ENCODE measurements at regions not wholly inside any gene's neighbourhood (a gene's known extent, or its start where the extent isn't known, plus 50 kb on each side); places are given as distances from the start of the nearest gene placed in this dataset.

DNA sequence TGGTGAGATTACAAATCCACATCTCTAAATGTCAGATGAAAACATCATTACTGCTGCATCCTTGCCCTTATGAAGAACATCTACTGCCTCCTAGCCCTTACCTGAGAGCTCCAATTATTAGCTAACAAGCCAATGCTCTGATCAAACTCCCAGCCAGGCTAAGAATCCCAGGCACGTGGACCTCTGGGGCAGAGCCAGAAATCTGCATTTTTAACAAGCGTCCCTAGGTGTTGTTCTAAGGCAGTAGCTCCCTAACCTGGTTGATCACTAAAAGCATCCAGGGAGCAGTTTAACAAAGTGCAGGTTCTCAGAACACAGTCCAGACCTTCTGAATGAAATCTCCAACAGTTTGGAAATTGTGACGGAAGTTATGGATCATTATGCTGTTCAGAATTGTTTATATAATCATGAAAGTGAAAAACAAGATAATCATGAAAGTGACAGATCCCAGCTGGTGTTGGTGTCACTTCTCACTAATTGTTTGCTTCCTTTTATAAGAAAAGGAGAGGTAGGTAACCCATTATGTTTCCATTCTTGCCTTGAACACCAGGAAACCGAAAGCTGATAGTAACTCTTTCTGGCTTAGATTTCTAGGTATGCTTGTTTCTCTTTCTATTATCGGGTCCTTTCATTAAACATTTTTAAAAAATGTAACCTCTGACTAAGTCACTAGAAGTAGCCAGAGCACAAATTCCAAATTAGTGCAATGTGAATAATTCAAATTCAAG is 216.5 kb upstream of the NR4A3 start:
- H3K4me1 ChIP-seq = no peaks in the 10 kb centered on the region
- H3K9me3 ChIP-seq = no peaks in the 10 kb centered on the region
- TF ChIP-seq, protein P1, sequence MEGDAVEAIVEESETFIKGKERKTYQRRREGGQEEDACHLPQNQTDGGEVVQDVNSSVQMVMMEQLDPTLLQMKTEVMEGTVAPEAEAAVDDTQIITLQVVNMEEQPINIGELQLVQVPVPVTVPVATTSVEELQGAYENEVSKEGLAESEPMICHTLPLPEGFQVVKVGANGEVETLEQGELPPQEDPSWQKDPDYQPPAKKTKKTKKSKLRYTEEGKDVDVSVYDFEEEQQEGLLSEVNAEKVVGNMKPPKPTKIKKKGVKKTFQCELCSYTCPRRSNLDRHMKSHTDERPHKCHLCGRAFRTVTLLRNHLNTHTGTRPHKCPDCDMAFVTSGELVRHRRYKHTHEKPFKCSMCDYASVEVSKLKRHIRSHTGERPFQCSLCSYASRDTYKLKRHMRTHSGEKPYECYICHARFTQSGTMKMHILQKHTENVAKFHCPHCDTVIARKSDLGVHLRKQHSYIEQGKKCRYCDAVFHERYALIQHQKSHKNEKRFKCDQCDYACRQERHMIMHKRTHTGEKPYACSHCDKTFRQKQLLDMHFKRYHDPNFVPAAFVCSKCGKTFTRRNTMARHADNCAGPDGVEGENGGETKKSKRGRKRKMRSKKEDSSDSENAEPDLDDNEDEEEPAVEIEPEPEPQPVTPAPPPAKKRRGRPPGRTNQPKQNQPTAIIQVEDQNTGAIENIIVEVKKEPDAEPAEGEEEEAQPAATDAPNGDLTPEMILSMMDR (IDR thresholded peaks at IDR 0.05) = no peak
- no peak for TF ChIP-seq POLR2A (IDR thresholded peaks at IDR 0.05)
- H3K27ac ChIP-seq = no peak overlapping the region
- H3K4me3 ChIP-seq = no peak overlapping the region
- H3K27me3 ChIP-seq = no peaks in the 10 kb centered on the region
- no peaks in the 10 kb centered on the region for H3K36me3 ChIP-seq
- no peak for DNase-seq

- TF ChIP-seq POLR2A (IDR thresholded peaks at IDR 0.05) = no peak
- TF ChIP-seq, protein P1 (IDR thresholded peaks at IDR 0.05) = no peak
- Histone ChIP-seq H3K27me3 (no peaks in the 10 kb centered on the region), H3K9me3 (no peaks in the 10 kb centered on the region), H3K27ac (no peak overlapping the region), H3K36me3 (no peaks in the 10 kb centered on the region), H3K4me3 (no peak overlapping the region), H3K4me1 (no peaks in the 10 kb centered on the region)
- DNase-seq = no peak
These were observed 215.4 kb upstream of the NR4A3 start for GRCh38 chr9:99606296-99606695.

DNA sequence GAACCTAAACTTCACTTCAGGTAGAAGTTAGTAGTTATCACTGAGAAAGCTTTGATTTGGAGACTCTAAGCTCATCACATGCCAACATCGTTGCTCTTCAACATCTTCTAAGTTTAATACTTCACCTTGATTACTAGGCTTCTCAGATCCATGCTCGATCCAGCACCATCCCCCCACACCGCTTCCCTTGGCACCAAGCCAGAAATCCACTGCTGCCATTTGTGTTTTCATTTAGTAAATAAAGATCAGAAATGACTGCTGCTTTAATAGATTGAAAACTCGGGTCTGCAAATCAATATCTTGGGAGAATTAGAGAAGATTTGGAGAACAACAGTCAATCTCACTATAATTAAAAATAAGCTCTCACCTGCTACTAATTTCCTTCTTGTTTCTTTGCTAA is 214.7 kb upstream of the NR4A3 start:
- H3K36me3 ChIP-seq = no peaks in the 10 kb centered on the region
- H3K4me1 ChIP-seq = no peaks in the 10 kb centered on the region
- no peak overlapping the region for H3K27ac ChIP-seq
- DNase-seq = no peak
- no peaks in the 10 kb centered on the region for H3K27me3 ChIP-seq
- no peak for TF ChIP-seq POLR2A (IDR thresholded peaks at IDR 0.05)
- TF ChIP-seq, protein P1 (IDR thresholded peaks at IDR 0.05) = no peak
- no peak overlapping the region for H3K4me3 ChIP-seq
- no peaks in the 10 kb centered on the region for H3K9me3 ChIP-seq

DNA sequence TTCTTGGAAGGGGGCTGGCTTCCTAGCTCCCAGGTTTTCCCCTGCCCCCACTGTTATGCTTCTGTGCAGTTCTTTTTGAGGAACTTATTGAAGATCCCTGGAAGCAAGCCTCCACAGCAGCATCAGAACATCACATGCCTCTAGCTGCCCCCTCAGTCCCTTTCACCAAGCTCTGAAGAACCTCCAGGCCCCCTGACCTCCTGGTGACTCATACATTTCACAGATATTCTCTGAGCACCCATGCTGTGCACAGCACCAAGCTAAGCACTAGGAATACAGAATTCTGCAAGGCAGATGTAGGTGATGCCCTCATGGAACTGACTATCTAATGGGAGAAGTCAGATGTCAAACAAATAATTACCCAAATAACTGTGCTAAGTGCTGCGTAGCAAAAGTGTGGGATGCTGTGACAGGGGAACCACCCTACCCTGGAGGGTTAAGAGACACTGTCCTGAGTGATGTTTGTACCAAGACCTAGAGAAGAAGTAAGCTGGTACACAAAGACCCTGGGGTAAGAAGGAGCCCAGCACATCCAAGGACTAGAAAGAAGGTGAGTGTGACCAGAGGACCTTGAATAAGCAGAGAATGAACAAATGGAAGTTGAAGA is 213.7 kb upstream of the NR4A3 start:
- Histone ChIP-seq H3K4me1 (no peaks in the 10 kb centered on the region), H3K9me3 (no peaks in the 10 kb centered on the region), H3K27me3 (no peaks in the 10 kb centered on the region), H3K27ac (no peak overlapping the region), H3K4me3 (no peak overlapping the region), H3K36me3 (no peaks in the 10 kb centered on the region)
- no peak for TF ChIP-seq POLR2A (IDR thresholded peaks at IDR 0.05)
- TF ChIP-seq, protein P1 (IDR thresholded peaks at IDR 0.05) = no peak
- DNase-seq = no peak

GRCh38 chr9:99614341-99614740 is 207.3 kb upstream of the NR4A3 start:
- Histone ChIP-seq H3K9me3 (no peaks in the 10 kb centered on the region), H3K36me3 (no peaks in the 10 kb centered on the region), H3K27ac (no peak overlapping the region), H3K4me3 (no peak overlapping the region), H3K27me3 (no peaks in the 10 kb centered on the region), H3K4me1 (no peaks in the 10 kb centered on the region)
- DNase-seq = no peak
- TF ChIP-seq POLR2A (IDR thresholded peaks at IDR 0.05) = no peak
- TF ChIP-seq, protein P1 (IDR thresholded peaks at IDR 0.05) = no peak
